HL-60 (cell line): ENCODE measurements at regions not wholly inside any gene's neighbourhood (a gene's known extent, or its start where the extent isn't known, plus 50 kb on each side); places are given as distances from the start of the nearest gene placed in this dataset.

Experiments
- DNase-seq, 2 experiments: peaks; one replicate each; pipeline ENCODE4 v3.0.0-alpha.2; 2010 to 2020; ENCODE audit warnings: low read depth in 1 of 2, low spot score in 1 of 2
- H3K27ac ChIP-seq: fragments of 250-450 bp; sonication (Bioruptor Pico); replicated peaks from 2 replicates; pipeline ENCODE4 v1.5.1; 2020; ENCODE audit warnings: mild to moderate bottlenecking, moderate library complexity
- H3K27me3 ChIP-seq: fragments of 250-450 bp; sonication (Bioruptor Pico); 2 replicates; pipeline ENCODE4 v1.5.1; 2021; ENCODE audit warnings: mild to moderate bottlenecking, moderate library complexity; ENCODE audit not compliant: insufficient read depth, poor library complexity, severe bottlenecking
- H3K4me3 ChIP-seq: replicated peaks from 2 replicates; pipeline ENCODE4 v1.5.1; 2011; ENCODE audit warnings: mild to moderate bottlenecking, control low read depth, low read length; ENCODE audit not compliant: insufficient read depth
- GABPA ChIP-seq: IDR thresholded peaks from 2 replicates; pipeline ENCODE4 v1.6.1; 2012; ENCODE audit warnings: low read depth
- POLR2AphosphoS5 ChIP-seq: IDR thresholded peaks from 2 replicates; pipeline ENCODE4 v1.6.1; 2012; ENCODE audit warnings: low read depth
- SPI1 ChIP-seq: IDR thresholded peaks from 2 replicates; pipeline ENCODE4 v1.6.1; 2012; ENCODE audit warnings: low read depth, mild to moderate bottlenecking, borderline replicate concordance
- TF ChIP-seq, protein P1 (sequence below): IDR thresholded peaks from one replicate; pipeline ENCODE4 v1.5.1; 2011; ENCODE audit warnings: low read length, control low read depth, inconsistent platforms; ENCODE audit not compliant: insufficient read depth
- TF ChIP-seq, protein P2 (sequence below): IDR thresholded peaks from 2 replicates; pipeline ENCODE4 v1.6.1; 2012; ENCODE audit warnings: low read depth; ENCODE audit not compliant: insufficient replicate concordance

DNA sequence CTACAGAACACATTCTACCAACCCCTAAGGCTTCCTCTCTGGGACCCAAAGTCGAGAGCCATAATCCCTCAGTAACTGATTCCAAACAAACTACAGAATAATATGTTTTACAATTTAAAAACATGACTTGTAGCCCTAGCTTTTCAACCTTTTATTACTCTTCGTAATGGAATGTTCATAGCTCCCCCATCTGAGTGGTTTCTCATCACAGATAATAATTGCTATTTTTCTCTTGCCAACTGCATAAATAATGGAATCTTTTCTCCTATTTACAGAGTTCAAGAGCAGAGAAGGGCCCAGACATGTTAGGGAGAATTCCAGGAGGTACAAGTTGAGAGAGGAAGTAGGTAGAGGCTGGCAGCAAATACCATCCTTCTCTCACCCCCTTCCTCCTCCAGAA lies 59.9 kb upstream of the CERS6 start:
- TF ChIP-seq, protein P1, sequence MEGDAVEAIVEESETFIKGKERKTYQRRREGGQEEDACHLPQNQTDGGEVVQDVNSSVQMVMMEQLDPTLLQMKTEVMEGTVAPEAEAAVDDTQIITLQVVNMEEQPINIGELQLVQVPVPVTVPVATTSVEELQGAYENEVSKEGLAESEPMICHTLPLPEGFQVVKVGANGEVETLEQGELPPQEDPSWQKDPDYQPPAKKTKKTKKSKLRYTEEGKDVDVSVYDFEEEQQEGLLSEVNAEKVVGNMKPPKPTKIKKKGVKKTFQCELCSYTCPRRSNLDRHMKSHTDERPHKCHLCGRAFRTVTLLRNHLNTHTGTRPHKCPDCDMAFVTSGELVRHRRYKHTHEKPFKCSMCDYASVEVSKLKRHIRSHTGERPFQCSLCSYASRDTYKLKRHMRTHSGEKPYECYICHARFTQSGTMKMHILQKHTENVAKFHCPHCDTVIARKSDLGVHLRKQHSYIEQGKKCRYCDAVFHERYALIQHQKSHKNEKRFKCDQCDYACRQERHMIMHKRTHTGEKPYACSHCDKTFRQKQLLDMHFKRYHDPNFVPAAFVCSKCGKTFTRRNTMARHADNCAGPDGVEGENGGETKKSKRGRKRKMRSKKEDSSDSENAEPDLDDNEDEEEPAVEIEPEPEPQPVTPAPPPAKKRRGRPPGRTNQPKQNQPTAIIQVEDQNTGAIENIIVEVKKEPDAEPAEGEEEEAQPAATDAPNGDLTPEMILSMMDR: no peak
- no peak for TF ChIP-seq GABPA
- TF ChIP-seq, protein P2, sequence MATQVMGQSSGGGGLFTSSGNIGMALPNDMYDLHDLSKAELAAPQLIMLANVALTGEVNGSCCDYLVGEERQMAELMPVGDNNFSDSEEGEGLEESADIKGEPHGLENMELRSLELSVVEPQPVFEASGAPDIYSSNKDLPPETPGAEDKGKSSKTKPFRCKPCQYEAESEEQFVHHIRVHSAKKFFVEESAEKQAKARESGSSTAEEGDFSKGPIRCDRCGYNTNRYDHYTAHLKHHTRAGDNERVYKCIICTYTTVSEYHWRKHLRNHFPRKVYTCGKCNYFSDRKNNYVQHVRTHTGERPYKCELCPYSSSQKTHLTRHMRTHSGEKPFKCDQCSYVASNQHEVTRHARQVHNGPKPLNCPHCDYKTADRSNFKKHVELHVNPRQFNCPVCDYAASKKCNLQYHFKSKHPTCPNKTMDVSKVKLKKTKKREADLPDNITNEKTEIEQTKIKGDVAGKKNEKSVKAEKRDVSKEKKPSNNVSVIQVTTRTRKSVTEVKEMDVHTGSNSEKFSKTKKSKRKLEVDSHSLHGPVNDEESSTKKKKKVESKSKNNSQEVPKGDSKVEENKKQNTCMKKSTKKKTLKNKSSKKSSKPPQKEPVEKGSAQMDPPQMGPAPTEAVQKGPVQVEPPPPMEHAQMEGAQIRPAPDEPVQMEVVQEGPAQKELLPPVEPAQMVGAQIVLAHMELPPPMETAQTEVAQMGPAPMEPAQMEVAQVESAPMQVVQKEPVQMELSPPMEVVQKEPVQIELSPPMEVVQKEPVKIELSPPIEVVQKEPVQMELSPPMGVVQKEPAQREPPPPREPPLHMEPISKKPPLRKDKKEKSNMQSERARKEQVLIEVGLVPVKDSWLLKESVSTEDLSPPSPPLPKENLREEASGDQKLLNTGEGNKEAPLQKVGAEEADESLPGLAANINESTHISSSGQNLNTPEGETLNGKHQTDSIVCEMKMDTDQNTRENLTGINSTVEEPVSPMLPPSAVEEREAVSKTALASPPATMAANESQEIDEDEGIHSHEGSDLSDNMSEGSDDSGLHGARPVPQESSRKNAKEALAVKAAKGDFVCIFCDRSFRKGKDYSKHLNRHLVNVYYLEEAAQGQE: no peak
- no peak for TF ChIP-seq SPI1
- no peak for TF ChIP-seq POLR2AphosphoS5
- no peaks in the 10 kb centered on the region for H3K27me3 ChIP-seq
- DNase-seq: no peak
- no peak overlapping the region for H3K27ac ChIP-seq
- H3K4me3 ChIP-seq: no peak overlapping the region

DNA sequence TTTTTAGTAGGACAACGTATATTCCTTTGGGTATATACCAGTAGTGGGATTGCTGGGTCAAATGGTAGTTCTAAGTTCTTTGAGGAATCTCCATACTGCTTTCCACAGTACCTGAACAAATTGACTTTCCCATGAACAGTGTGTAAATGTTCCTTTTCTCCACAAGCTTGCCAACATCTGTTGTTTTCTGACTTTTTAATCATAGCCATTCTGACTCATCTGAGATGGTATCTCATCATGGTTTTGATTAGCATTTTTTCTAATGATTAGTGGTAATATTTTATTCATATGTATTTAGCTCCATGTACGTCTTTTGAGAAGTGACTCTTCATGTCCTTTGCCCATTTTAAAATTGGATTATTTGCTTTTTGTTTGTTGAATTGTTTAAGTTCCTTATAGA lies 58.4 kb upstream of the CERS6 start:
- Histone ChIP-seq H3K27me3 (no peaks in the 10 kb centered on the region), H3K27ac (no peak overlapping the region), H3K4me3 (no peak overlapping the region)
- no peak for DNase-seq
- TF ChIP-seq GABPA (no peak), POLR2AphosphoS5 (no peak), SPI1 (no peak)
- TF ChIP-seq, protein P2: no peak
- TF ChIP-seq, protein P1: no peak

DNA sequence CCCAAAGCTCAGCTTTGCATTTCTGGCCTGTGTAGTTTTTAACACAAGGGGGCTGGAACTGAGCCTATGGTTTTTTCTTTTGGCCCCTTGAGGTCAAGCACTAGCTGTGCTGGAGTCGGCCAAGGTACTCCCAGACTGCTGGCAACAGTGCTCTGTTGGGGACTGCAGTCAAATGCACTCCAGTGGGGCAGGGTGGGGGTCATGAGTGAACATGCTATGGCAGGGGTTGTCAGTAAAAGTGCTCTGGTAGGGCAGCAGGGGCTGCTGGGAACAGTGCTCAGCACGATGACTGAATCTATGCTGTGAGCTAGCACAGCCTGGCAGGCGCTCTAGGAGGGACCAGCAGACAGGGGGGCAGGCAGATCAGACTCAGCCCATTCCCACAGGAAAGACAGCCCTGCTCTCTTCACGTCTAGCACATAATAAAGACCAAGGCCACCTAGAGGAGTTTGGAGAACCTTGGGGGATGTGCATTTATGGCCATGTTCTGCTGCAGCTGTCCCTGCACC lies 55.0 kb upstream of the CERS6 start:
- DNase-seq: no peak
- TF ChIP-seq, protein P1: no peak
- no peak for TF ChIP-seq POLR2AphosphoS5
- TF ChIP-seq, protein P2: no peak
- TF ChIP-seq GABPA: no peak
- no peak for TF ChIP-seq SPI1
- H3K4me3 ChIP-seq: no peak overlapping the region
- H3K27ac ChIP-seq: no peak overlapping the region
- H3K27me3 ChIP-seq: no peaks in the 10 kb centered on the region
